ENCODE measurements at regions not wholly inside any gene's neighbourhood (a gene's known extent, or its start where the extent isn't known, plus 50 kb on each side); places are given as distances from the start of the nearest gene placed in this dataset.

DNA sequence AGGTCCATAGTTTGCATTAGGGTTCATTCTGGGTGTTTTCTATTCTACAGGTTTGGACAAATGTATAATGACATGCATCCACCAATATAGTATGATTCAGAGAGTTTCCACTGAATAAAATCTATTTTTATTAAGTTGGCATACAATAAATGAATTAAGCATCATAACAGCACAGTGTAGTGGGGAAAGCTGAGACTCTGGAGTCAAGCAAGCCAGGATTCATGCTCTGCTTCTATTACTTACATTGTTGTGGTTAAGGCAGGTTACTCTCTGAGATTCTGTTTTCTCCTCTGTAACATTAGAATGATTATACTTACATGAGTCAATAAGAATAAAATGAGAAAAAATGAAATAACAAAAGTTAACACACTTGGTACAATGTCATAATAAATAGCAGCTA is 131.3 kb downstream of the SLC30A10 start:
- TF ChIP-seq CEBPB (IDR thresholded peaks at IDR 0.05) (no peak), TCF12 (IDR thresholded peaks at IDR 0.05; ENCODE audit: low read depth) (no peak)
